ENCODE measurements at regions not wholly inside any gene's neighbourhood (a gene's known extent, or its start where the extent isn't known, plus 50 kb on each side); places are given as distances from the start of the nearest gene placed in this dataset.

GRCh38 chr17:14621826-14622614, 321.1 kb downstream of the HS3ST3B1 start:
- no peak overlapping the region for H3K27ac ChIP-seq (ENCODE audit: extremely low read length, insufficient read depth, low read length)

More at GRCh38 chr17:14621826-14622614, 321.1 kb downstream of the HS3ST3B1 start:
- Histone ChIP-seq H3K36me3 (replicated peaks in 1 of 2; ENCODE audit: control insufficient read depth in 1 of 2, insufficient read depth in 2 of 2, low read length in 2 of 2) (peaks cover 0 to 2% of the 10 kb centered on the region in 2 experiments; a peak in 1 of 5 replicates), H3K4me3 (replicated peaks in 1 of 3; ENCODE audit: insufficient read depth in 1 of 3, low read depth in 2 of 3, low read length in 3 of 3) (no peak overlapping the region), H3K27me3 (ENCODE audit: control insufficient read depth in 1 of 2, insufficient read depth in 2 of 2, low read length in 2 of 2) (no peaks in the 10 kb centered on the region), H3K4me2 (ENCODE audit: low read depth, low read length) (no peak overlapping the region), H3K9ac (ENCODE audit: insufficient read depth, low read depth, low read length) (no peak overlapping the region), H3K4me1 (ENCODE audit: insufficient read depth, low read length) (no peaks in the 10 kb centered on the region), H3K79me2 (ENCODE audit: insufficient read depth, low read length) (no peaks in the 10 kb centered on the region), H3K9me3 (ENCODE audit: low read length) (no peaks in the 10 kb centered on the region), H4K20me1 (ENCODE audit: insufficient read depth, low read length) (no peaks in the 10 kb centered on the region), H2AFZ (ENCODE audit: low read length) (no peak overlapping the region)
- ATAC-seq = no peak
- ChIA-PET POLR2A (no interaction called here), CTCF (ENCODE audit: low intra/inter-chr PET ratio, low total read pairs) (no interaction called here)
- no peak for FAIRE-seq
- intact Hi-C loops (cut with micrococcal nuclease; ENCODE audit: unreplicated experiment) (no loop called here), in situ Hi-C loops (cut with HindIII; ENCODE audit: extremely low pct_ligation_motif_present, low pct_unique_long_range_greater_than_20kb) (no loop called here)
- BruUV-seq (replicated peaks) = no TSS peak
- no peak for TF ChIP-seq MBNL3 (CRISPR knock-in tag; conservative IDR thresholded peaks at IDR 0.05)
- TF ChIP-seq HNF4G (IDR thresholded peaks at IDR 0.05; ENCODE audit: borderline replicate concordance, low read depth, low read length) = no peak
- TF ChIP-seq HNF4G (CRISPR knock-in tag; IDR thresholded peaks at IDR 0.05; ENCODE audit: borderline replicate concordance, low read depth) = no peak
- TF ChIP-seq KLF9 (CRISPR knock-in tag; IDR thresholded peaks at IDR 0.05; ENCODE audit: low read depth) = no peak
- TF ChIP-seq NFKBIZ (CRISPR knock-in tag; IDR thresholded peaks at IDR 0.05) = no peak
- no peak for TF ChIP-seq IKZF4 (CRISPR knock-in tag; IDR thresholded peaks at IDR 0.05; ENCODE audit: borderline replicate concordance, low read depth, not compliant biosample characterization)
- TF ChIP-seq SRSF1 (optimal IDR thresholded peaks at IDR 0.05; ENCODE audit: low read depth, low read length) = no peak
- TF ChIP-seq ZFP1 (CRISPR knock-in tag; IDR thresholded peaks at IDR 0.05) = no peak
- TF ChIP-seq, protein P1, sequence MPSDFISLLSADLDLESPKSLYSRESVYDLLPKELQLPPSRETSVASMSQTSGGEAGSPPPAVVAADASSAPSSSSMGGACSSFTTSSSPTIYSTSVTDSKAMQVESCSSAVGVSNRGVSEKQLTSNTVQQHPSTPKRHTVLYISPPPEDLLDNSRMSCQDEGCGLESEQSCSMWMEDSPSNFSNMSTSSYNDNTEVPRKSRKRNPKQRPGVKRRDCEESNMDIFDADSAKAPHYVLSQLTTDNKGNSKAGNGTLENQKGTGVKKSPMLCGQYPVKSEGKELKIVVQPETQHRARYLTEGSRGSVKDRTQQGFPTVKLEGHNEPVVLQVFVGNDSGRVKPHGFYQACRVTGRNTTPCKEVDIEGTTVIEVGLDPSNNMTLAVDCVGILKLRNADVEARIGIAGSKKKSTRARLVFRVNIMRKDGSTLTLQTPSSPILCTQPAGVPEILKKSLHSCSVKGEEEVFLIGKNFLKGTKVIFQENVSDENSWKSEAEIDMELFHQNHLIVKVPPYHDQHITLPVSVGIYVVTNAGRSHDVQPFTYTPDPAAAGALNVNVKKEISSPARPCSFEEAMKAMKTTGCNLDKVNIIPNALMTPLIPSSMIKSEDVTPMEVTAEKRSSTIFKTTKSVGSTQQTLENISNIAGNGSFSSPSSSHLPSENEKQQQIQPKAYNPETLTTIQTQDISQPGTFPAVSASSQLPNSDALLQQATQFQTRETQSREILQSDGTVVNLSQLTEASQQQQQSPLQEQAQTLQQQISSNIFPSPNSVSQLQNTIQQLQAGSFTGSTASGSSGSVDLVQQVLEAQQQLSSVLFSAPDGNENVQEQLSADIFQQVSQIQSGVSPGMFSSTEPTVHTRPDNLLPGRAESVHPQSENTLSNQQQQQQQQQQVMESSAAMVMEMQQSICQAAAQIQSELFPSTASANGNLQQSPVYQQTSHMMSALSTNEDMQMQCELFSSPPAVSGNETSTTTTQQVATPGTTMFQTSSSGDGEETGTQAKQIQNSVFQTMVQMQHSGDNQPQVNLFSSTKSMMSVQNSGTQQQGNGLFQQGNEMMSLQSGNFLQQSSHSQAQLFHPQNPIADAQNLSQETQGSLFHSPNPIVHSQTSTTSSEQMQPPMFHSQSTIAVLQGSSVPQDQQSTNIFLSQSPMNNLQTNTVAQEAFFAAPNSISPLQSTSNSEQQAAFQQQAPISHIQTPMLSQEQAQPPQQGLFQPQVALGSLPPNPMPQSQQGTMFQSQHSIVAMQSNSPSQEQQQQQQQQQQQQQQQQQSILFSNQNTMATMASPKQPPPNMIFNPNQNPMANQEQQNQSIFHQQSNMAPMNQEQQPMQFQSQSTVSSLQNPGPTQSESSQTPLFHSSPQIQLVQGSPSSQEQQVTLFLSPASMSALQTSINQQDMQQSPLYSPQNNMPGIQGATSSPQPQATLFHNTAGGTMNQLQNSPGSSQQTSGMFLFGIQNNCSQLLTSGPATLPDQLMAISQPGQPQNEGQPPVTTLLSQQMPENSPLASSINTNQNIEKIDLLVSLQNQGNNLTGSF (CRISPR knock-in tag; IDR thresholded peaks at IDR 0.05) = no peak
- WGBS (ENCODE audit: low lambda C conversion rate) = 93% methylated on average over 13 of the region's 13 CpGs
- DNase-seq (ENCODE audit: low spot score) = no peak

Measured in HepG2 (cell line).